Hematopoietic multipotent progenitor cell treated with erythropoietin and hydrocortisone succinate and interleukin-3 and kit ligand, for 6 days (in vitro differentiated cells): ENCODE measurements at regions not wholly inside any gene's neighbourhood (a gene's known extent, or its start where the extent isn't known, plus 50 kb on each side); places are given as distances from the start of the nearest gene placed in this dataset.

ENCODE experiments used
- DNase-seq: peaks from one replicate; pipeline ENCODE4 v3.0.0-alpha.2; 2015

GRCh38 chr7:106812027-106812643 lies 52.9 kb upstream of the PIK3CG start:
- DNase-seq = no peak

- no peak for DNase-seq
Observed at GRCh38 chr7:106813705-106814305, 51.3 kb upstream of the PIK3CG start.

GRCh38 chr7:106814887-106815286 lies 50.2 kb upstream of the PIK3CG start:
- DNase-seq = no peak
